Endothelial cell of umbilical vein (primary cell): ENCODE measurements at regions not wholly inside any gene's neighbourhood (a gene's known extent, or its start where the extent isn't known, plus 50 kb on each side); places are given as distances from the start of the nearest gene placed in this dataset.

Source experiments
- BruUV-seq: library from RNA; stranded (reverse); fragments of 400-500 nt; replicated peaks from 2 replicates; lab custom pipeline; 2021; lab: Mats Ljungman, UMichigan
- CTCF ChIA-PET: fragments of 300-600, 350-600 bp; sonication (Branson Sonifier 250); formaldehyde crosslinking; loops from one replicate; lab custom pipeline; 2021; ENCODE audit warnings: antibody characterized with exemption, inconsistent platforms; lab: Charles Lee
- POLR2A ChIA-PET: fragments of 300-600, 350-600 bp; sonication (Branson Sonifier 250); formaldehyde crosslinking; loops from one replicate; lab custom pipeline; 2021; ENCODE audit warnings: antibody characterized with exemption, inconsistent platforms; lab: Charles Lee
- DNase-seq: peaks from one replicate; pipeline ENCODE4 v3.0.0-alpha.2; 2011; ENCODE audit warnings: low read depth, low spot score
- FAIRE-seq: peaks from 2 replicates; lab custom pipeline; 2011; peaks lifted over from hg19 to GRCh38; lab: Jason Lieb, UNC
- H2AFZ ChIP-seq: 2 replicates; pipeline ENCODE4 v1.6.0; 2012; ENCODE audit warnings: low read depth, low read length, control low read depth, inconsistent platforms
- H3K27ac ChIP-seq: 2 replicates; pipeline ENCODE4 v1.5.1; 2011; ENCODE audit warnings: low read depth, mild to moderate bottlenecking, control low read depth, low read length, moderate library complexity; ENCODE audit not compliant: insufficient read depth
- H3K27me3 ChIP-seq, 2 experiments: 2 replicates each; pipeline versions ENCODE4 v1.6.0 to v1.6.1; 2011; ENCODE audit warnings: low read length in 2 of 2, mixed read lengths in 1 of 2; ENCODE audit not compliant: control insufficient read depth in 2 of 2, insufficient read depth in 2 of 2
- H3K36me3 ChIP-seq, 2 experiments: 2 replicates in 1 of 2; 3 replicates in 1 of 2; pipeline ENCODE4 v1.5.1; 2011; ENCODE audit warnings: low read length in 2 of 2, mild to moderate bottlenecking in 1 of 2, moderate library complexity in 1 of 2; ENCODE audit not compliant: control insufficient read depth in 2 of 2, insufficient read depth in 2 of 2; ENCODE audit errors: extremely low read depth in 1 of 2
- H3K4me1 ChIP-seq: 3 replicates; pipeline ENCODE4 v1.5.1; 2011; ENCODE audit warnings: mild to moderate bottlenecking, low read length; ENCODE audit not compliant: control insufficient read depth, insufficient read depth; ENCODE audit errors: extremely low read depth
- H3K4me2 ChIP-seq: 2 replicates; pipeline ENCODE4 v1.6.1; 2011; ENCODE audit warnings: low read length, control low read depth, mixed read lengths; ENCODE audit not compliant: insufficient read depth
- H3K4me3 ChIP-seq, 3 experiments: fragments of 200-600 bp in 1 of 3; sonication (generic), shearing (Covaris generic) in 1 of 3; replicated peaks in 1 of 3; 2 replicates each; pipeline ENCODE4 v1.5.1; 2011 to 2016; ENCODE audit warnings: control low read depth in 3 of 3, low read length in 3 of 3, mild to moderate bottlenecking in 2 of 3, inconsistent platforms in 1 of 3, low read depth in 1 of 3, moderate library complexity in 1 of 3; ENCODE audit not compliant: insufficient read depth in 1 of 3
- H3K79me2 ChIP-seq: 2 replicates; pipeline ENCODE4 v1.6.0; 2012; ENCODE audit warnings: low read length, inconsistent platforms; ENCODE audit not compliant: control insufficient read depth, insufficient read depth
- H3K9ac ChIP-seq: replicated peaks from 2 replicates; pipeline ENCODE3; 2011; ENCODE audit warnings: low read length, control low read depth; ENCODE audit not compliant: insufficient read depth; ENCODE audit errors: extremely low read depth
- H3K9me1 ChIP-seq: replicated peaks from 3 replicates; pipeline ENCODE4 v1.6.0; 2011; ENCODE audit warnings: mild to moderate bottlenecking, low read length; ENCODE audit not compliant: control insufficient read depth, insufficient read depth; ENCODE audit errors: extremely low read depth
- H3K9me3 ChIP-seq: replicated peaks from 2 replicates; pipeline ENCODE4 v1.5.1; 2012; ENCODE audit warnings: low read length, inconsistent platforms; ENCODE audit not compliant: control insufficient read depth, insufficient read depth
- H4K20me1 ChIP-seq: replicated peaks from 2 replicates; pipeline ENCODE3; 2011; ENCODE audit warnings: mild to moderate bottlenecking, low read length; ENCODE audit not compliant: control insufficient read depth, insufficient read depth; ENCODE audit errors: extremely low read depth
- CTCF ChIP-seq, 2 donors: IDR thresholded peaks; 1 replicate in 1 of 2; 2 replicates in 1 of 2; pipeline ENCODE4 v1.5.1; 2011; ENCODE audit warnings: low read length in 2 of 2, mild to moderate bottlenecking in 2 of 2, moderate library complexity in 2 of 2, control low read depth in 1 of 2, inconsistent platforms in 1 of 2, low read depth in 1 of 2; ENCODE audit not compliant: insufficient read depth in 1 of 2; ENCODE audit errors: extremely low read depth in 1 of 2
- EZH2 ChIP-seq: IDR thresholded peaks from 2 replicates; pipeline ENCODE4 v1.6.1; 2012; ENCODE audit warnings: borderline replicate concordance, low read depth, mild to moderate bottlenecking, moderate library complexity, low read length, inconsistent platforms; ENCODE audit not compliant: severe bottlenecking
- FOS ChIP-seq: IDR thresholded peaks from 2 replicates; pipeline ENCODE4 v1.6.1; 2011; ENCODE audit warnings: mild to moderate bottlenecking, low read length, moderate library complexity, borderline replicate concordance; ENCODE audit not compliant: insufficient read depth
- GATA2 ChIP-seq: IDR thresholded peaks from 2 replicates; pipeline ENCODE4 v1.7.0; 2011; ENCODE audit warnings: low read depth, mild to moderate bottlenecking, moderate library complexity, mixed read lengths, low read length; ENCODE audit not compliant: insufficient read length, insufficient read depth
- JUN ChIP-seq: IDR thresholded peaks from 2 replicates; pipeline ENCODE4 v1.6.1; 2011; ENCODE audit warnings: borderline replicate concordance, low read depth; ENCODE audit not compliant: insufficient read length, insufficient read depth
- MAX ChIP-seq: IDR thresholded peaks from 2 replicates; pipeline ENCODE4 v1.6.1; 2011; ENCODE audit not compliant: insufficient read depth, insufficient read length
- MYC ChIP-seq: IDR thresholded peaks from one replicate; pipeline ENCODE4 v1.6.1; 2011; ENCODE audit warnings: mild to moderate bottlenecking, low read depth, low read length
- POLR2A ChIP-seq: IDR thresholded peaks from 2 replicates; pipeline ENCODE4 v1.6.1; 2012; ENCODE audit warnings: low read depth, mild to moderate bottlenecking, control low read depth, low read length
- POLR2AphosphoS5 ChIP-seq: IDR thresholded peaks from 2 replicates; pipeline ENCODE4 v1.6.1; 2012; ENCODE audit warnings: low read depth, mild to moderate bottlenecking, control low read depth, low read length, moderate library complexity; ENCODE audit not compliant: insufficient read depth
- dilution Hi-C: fragments of 300-500 bp; cut with MboI; formaldehyde crosslinking; loops from one replicate; pipeline ENCODE4 v1.15.0; 2019; ENCODE audit warnings: low sequenced_read_pairs; ENCODE audit not compliant: extremely low pct_ligation_motif_present
- intact Hi-C: fragments of 100-400 bp; cut with micrococcal nuclease; formaldehyde crosslinking; loops from one replicate; pipeline ENCODE4 v1.10.0; 2022

DNA sequence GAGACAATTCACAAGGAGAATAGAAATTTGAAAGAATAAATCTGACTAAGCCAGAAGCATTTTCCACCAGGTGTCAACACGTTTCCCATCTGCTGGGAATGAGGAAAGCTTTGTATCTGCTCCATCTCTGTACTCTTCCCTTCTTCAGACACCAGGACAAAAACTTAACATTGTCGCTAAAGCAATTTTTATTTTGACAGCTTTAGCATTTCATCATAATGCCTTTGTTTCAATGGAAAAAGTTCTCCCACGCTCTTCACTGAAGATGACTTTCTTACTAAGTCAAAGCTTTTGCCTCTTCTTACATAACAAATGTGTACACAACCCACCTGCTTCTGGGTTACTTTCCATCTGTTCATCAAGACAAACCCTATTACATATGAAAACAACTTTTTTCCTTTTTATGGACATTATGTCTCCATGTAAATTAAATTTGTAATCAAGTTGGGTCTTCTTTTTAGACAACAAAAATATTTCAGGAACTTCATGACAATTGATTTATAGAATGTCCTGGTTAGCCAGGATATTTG lies 141.7 kb upstream of the GUCY1A1 start:
- Histone ChIP-seq H3K27me3 (no peaks in the 10 kb centered on the region), H3K9me3 (no peaks in the 10 kb centered on the region), H3K9me1 (no peaks in the 10 kb centered on the region), H3K4me3 (no peak overlapping the region), H2AFZ (no peak overlapping the region), H3K36me3 (no peaks in the 10 kb centered on the region), H3K9ac (no peak overlapping the region), H3K4me2 (no peak overlapping the region), H3K4me1 (peaks cover 3% of the 10 kb centered on the region), H4K20me1 (no peaks in the 10 kb centered on the region), H3K27ac (no peak overlapping the region), H3K79me2 (no peaks in the 10 kb centered on the region)
- dilution Hi-C loops (no loop called here), intact Hi-C loops (no loop called here)
- TF ChIP-seq CTCF (IDR thresholded peaks at IDR 0.05; ENCODE audit: extremely low read depth in 1 of 2, insufficient read depth in 1 of 2, low read depth in 1 of 2, low read length in 2 of 2): no peak
- TF ChIP-seq FOS: no peak
- no peak for TF ChIP-seq GATA2
- TF ChIP-seq JUN: no peak
- TF ChIP-seq POLR2A: no peak
- no peak for TF ChIP-seq MAX
- TF ChIP-seq EZH2: no peak
- no peak for TF ChIP-seq POLR2AphosphoS5
- TF ChIP-seq MYC: no peak
- no TSS peak for BruUV-seq
- DNase-seq (no peak), FAIRE-seq (no peak)
- ChIA-PET CTCF (no interaction called here), POLR2A (no interaction called here)
